ENCODE measurements at regions not wholly inside any gene's neighbourhood (a gene's known extent, or its start where the extent isn't known, plus 50 kb on each side); places are given as distances from the start of the nearest gene placed in this dataset.

- Mint-ChIP-seq H3K27me3 (no peaks in the 10 kb centered on the region), H3K27ac (ENCODE audit: low read depth) (no peak overlapping the region), H3K4me1 (no peaks in the 10 kb centered on the region), H3K9me3 (no peaks in the 10 kb centered on the region), H3K4me3 (no peak overlapping the region), H3K36me3 (ENCODE audit: insufficient read depth) (no peaks in the 10 kb centered on the region)
- ATAC-seq (replicated peaks; ENCODE audit: extremely low read depth, poor library complexity, severe bottlenecking) = no peak
- no peak for DNase-seq (ENCODE audit: low spot score in 2 of 2)
Measured at GRCh38 chr4:114373508-114373907, 225.1 kb upstream of the UGT8 start.

GRCh38 chr4:114378305-114378903 lies 220.2 kb upstream of the UGT8 start:
- H3K4me3 Mint-ChIP-seq = no peak overlapping the region
- H3K4me1 Mint-ChIP-seq = no peaks in the 10 kb centered on the region
- H3K9me3 Mint-ChIP-seq = no peaks in the 10 kb centered on the region
- no peaks in the 10 kb centered on the region for H3K27me3 Mint-ChIP-seq
- DNase-seq (ENCODE audit: low spot score in 2 of 2) = no peak
- no peak overlapping the region for H3K27ac Mint-ChIP-seq (ENCODE audit: low read depth)
- no peak for ATAC-seq (replicated peaks; ENCODE audit: extremely low read depth, poor library complexity, severe bottlenecking)
- no peaks in the 10 kb centered on the region for H3K36me3 Mint-ChIP-seq (ENCODE audit: insufficient read depth)

GRCh38 chr4:114383067-114383466 lies 215.5 kb upstream of the UGT8 start:
- Mint-ChIP-seq H3K4me1 (no peaks in the 10 kb centered on the region), H3K4me3 (no peak overlapping the region), H3K27ac (ENCODE audit: low read depth) (no peak overlapping the region), H3K36me3 (ENCODE audit: insufficient read depth) (no peaks in the 10 kb centered on the region), H3K27me3 (peaks cover 3% of the 10 kb centered on the region), H3K9me3 (no peaks in the 10 kb centered on the region)
- no peak for ATAC-seq (replicated peaks; ENCODE audit: extremely low read depth, poor library complexity, severe bottlenecking)
- DNase-seq (ENCODE audit: low spot score in 2 of 2) = no peak

DNA sequence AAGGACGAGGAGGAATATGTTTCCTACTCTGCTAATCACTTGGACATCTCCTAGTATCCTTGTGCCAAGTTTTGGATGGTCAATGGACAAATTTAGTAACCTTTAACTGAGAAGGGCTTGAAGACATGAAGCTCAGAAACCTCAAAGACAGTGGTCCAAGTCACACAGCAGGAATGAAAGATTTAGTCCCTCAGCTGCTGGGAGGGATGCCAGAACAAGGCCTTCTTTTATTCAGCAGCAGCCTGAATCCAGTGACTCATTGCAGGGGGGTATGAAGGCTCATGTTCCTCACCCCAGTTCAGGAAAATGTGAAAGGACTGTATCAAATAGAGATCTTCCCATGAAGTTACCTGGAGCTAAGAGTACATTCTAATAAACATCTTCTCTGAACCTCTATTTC lies 214.9 kb upstream of the UGT8 start:
- Mint-ChIP-seq H3K4me3 (no peak overlapping the region), H3K9me3 (no peaks in the 10 kb centered on the region), H3K36me3 (ENCODE audit: insufficient read depth) (no peaks in the 10 kb centered on the region), H3K4me1 (no peaks in the 10 kb centered on the region), H3K27ac (ENCODE audit: low read depth) (no peak overlapping the region), H3K27me3 (peaks cover 10% of the 10 kb centered on the region)
- DNase-seq (ENCODE audit: low spot score in 2 of 2) (no peak), ATAC-seq (replicated peaks; ENCODE audit: extremely low read depth, poor library complexity, severe bottlenecking) (no peak)

DNA sequence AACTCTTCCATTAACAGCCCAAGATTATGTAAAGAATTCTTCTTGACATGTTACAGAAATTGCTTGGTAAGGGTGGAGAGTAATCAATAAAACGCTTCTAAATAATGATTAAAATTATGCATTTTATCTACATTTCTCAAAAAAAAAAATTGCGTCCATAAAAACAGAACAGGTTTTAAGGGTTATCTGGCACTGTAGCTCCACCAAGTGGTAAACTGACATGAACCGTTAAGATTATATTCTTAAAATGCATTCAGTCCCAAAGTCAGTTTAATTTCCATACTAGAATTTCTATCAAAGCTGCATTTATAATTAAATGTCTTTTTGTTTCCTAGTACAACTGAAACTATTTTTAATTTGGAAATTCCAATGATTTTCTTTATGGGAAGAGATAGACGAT lies 214.0 kb upstream of the UGT8 start:
- H3K4me1 Mint-ChIP-seq = no peaks in the 10 kb centered on the region
- peaks cover 17% of the 10 kb centered on the region for H3K27me3 Mint-ChIP-seq
- H3K27ac Mint-ChIP-seq (ENCODE audit: low read depth) = no peak overlapping the region
- H3K9me3 Mint-ChIP-seq = no peaks in the 10 kb centered on the region
- ATAC-seq (replicated peaks; ENCODE audit: extremely low read depth, poor library complexity, severe bottlenecking) (no peak), DNase-seq (ENCODE audit: low spot score in 2 of 2) (no peak)
- H3K4me3 Mint-ChIP-seq = no peak overlapping the region
- no peaks in the 10 kb centered on the region for H3K36me3 Mint-ChIP-seq (ENCODE audit: insufficient read depth)

DNA sequence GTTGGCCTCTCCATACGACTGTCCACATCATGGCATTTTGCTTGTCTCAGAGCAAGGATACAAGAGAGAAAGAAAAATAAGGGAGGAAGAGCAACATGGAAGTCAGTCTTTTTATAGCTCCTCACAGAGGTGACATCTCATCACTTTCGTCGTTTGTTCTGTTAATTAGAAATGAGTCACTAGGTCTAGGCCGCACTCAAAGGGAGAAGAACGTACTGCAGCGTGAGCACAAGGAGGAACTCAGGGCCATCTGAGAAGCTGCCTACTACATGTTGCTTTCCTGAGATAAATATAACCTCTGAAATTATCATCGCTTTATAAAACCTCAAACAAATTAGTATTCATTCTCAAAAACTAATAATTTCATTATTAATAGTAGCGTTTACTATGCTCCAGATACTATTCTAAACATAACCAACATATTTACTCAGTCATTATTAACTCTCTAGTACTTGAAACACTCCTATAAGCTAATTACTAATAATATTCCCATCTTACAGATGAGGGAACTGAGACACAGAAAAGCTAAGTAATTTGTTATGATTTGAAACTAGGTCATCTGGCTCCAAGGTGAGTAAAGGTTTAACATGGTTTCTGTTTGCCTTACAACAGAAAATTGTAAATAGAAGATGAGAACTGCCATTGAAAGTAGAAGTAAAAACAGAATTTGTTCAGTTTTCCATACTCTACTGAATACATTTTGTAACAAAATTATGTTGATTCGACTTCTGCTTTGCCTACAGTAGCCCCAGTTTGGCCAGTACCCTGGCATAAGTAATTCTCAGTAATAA lies 213.2 kb upstream of the UGT8 start:
- ATAC-seq (replicated peaks; ENCODE audit: extremely low read depth, poor library complexity, severe bottlenecking) = no peak
- H3K36me3 Mint-ChIP-seq (ENCODE audit: insufficient read depth) = no peaks in the 10 kb centered on the region
- peaks cover 19% of the 10 kb centered on the region for H3K27me3 Mint-ChIP-seq
- H3K27ac Mint-ChIP-seq (ENCODE audit: low read depth) = no peak overlapping the region
- no peaks in the 10 kb centered on the region for H3K9me3 Mint-ChIP-seq
- no peaks in the 10 kb centered on the region for H3K4me1 Mint-ChIP-seq
- H3K4me3 Mint-ChIP-seq = no peak overlapping the region
- DNase-seq (ENCODE audit: low spot score in 2 of 2) = no peak

DNA sequence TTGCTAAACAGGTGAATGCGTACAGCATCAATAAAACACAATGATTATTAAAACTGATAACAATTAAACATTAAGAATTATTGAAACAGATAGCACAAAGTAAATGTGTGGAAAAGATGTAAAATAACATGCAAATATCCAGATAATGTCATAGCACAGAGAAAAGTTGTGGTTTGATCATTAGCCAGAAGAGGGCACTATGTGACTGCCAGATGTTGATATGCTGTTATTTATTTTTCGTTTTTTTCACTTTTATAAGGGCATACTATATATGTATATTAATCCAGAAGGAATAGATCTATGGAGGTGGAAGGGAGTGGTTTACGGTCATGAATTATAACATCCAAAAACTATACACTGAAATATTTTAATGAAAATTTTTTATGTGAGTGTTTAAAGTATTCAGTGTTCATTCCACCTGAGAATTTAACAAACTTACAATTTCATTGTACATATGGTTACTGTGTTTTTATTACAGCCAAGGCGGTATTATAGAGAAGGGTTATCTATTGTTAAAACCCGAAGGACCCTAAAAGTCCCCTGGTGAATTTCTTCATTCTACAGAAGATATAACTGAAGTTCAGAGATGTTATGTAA lies 211.9 kb upstream of the UGT8 start:
- Mint-ChIP-seq H3K4me1 (no peaks in the 10 kb centered on the region), H3K27me3 (peaks cover 28% of the 10 kb centered on the region), H3K27ac (ENCODE audit: low read depth) (no peak overlapping the region), H3K9me3 (no peaks in the 10 kb centered on the region), H3K36me3 (ENCODE audit: insufficient read depth) (no peaks in the 10 kb centered on the region), H3K4me3 (no peak overlapping the region)
- no peak for DNase-seq (ENCODE audit: low spot score in 2 of 2)
- ATAC-seq (replicated peaks; ENCODE audit: extremely low read depth, poor library complexity, severe bottlenecking) = no peak

DNA sequence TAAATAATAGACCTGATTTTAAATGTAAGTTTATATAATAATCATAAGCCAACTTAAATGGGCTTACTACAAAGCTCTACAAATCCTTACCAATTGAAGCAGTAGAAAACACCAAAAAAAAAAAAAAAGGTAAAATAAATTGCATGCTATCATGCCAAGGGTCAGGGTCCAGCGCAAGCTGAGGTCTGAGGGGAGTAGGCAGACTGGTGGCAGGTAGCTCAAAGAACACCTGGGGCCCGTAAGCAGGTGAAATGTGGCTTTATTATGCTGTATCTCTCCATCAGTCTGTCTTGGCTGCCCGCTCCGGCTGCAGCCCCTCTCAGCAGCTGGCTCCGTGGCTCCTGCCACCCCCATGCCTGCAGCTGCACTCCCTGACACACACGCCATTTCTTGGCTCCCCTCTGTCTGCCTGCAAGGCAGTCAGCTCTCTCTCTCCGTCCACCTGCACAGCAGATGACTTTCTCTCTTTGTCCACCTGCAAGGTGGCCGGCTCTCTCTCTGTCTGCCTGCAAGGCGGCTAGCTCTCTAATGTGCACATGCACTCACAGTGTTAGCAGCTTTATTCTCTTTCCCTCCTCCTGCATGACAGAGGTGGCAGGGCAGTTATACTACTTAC lies 209.4 kb upstream of the UGT8 start:
- peaks cover 28% of the 10 kb centered on the region for H3K27me3 Mint-ChIP-seq
- DNase-seq (ENCODE audit: low spot score in 2 of 2) = no peak
- no peaks in the 10 kb centered on the region for H3K9me3 Mint-ChIP-seq
- H3K27ac Mint-ChIP-seq (ENCODE audit: low read depth) = no peak overlapping the region
- no peak overlapping the region for H3K4me3 Mint-ChIP-seq
- ATAC-seq (replicated peaks; ENCODE audit: extremely low read depth, poor library complexity, severe bottlenecking) = no peak
- H3K4me1 Mint-ChIP-seq = no peaks in the 10 kb centered on the region
- H3K36me3 Mint-ChIP-seq (ENCODE audit: insufficient read depth) = no peaks in the 10 kb centered on the region

- H3K27ac Mint-ChIP-seq (ENCODE audit: low read depth) = no peak overlapping the region
- no peak for ATAC-seq (replicated peaks; ENCODE audit: extremely low read depth, poor library complexity, severe bottlenecking)
- H3K36me3 Mint-ChIP-seq (ENCODE audit: insufficient read depth) = no peaks in the 10 kb centered on the region
- no peaks in the 10 kb centered on the region for H3K4me1 Mint-ChIP-seq
- no peak overlapping the region for H3K4me3 Mint-ChIP-seq
- DNase-seq (ENCODE audit: low spot score in 2 of 2) = no peak
- peaks cover 21% of the 10 kb centered on the region for H3K27me3 Mint-ChIP-seq
- H3K9me3 Mint-ChIP-seq = no peaks in the 10 kb centered on the region
Measured at GRCh38 chr4:114393295-114394038, 205.1 kb upstream of the UGT8 start.

GRCh38 chr4:114396808-114397207 lies 201.8 kb upstream of the UGT8 start:
- H3K27me3 Mint-ChIP-seq = peaks cover 8% of the 10 kb centered on the region
- H3K36me3 Mint-ChIP-seq (ENCODE audit: insufficient read depth) = no peaks in the 10 kb centered on the region
- no peak for ATAC-seq (replicated peaks; ENCODE audit: extremely low read depth, poor library complexity, severe bottlenecking)
- H3K4me1 Mint-ChIP-seq = no peaks in the 10 kb centered on the region
- H3K27ac Mint-ChIP-seq (ENCODE audit: low read depth) = no peak overlapping the region
- H3K9me3 Mint-ChIP-seq = no peaks in the 10 kb centered on the region
- H3K4me3 Mint-ChIP-seq = no peak overlapping the region
- DNase-seq (ENCODE audit: low spot score in 2 of 2) = no peak

DNA sequence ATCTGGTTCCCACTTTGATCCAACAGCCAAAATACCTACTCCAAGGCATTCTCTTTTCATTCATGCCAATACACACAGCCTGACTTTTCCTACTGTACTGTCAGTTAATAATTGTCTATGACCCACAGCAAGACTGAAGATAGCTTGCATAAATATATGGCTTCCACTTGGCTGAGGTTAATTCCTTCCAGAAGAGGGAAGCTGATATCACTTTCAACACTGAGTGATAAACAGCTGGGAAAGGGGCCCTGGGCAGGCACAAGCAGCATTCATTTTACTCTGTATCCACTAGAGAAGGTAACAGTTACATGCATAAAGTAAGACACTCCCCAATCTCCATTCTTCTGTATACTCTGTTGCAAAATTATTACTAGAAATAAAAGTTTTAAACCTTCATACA lies 200.2 kb upstream of the UGT8 start:
- no peak for ATAC-seq (replicated peaks; ENCODE audit: extremely low read depth, poor library complexity, severe bottlenecking)
- no peak for DNase-seq (ENCODE audit: low spot score in 2 of 2)
- no peaks in the 10 kb centered on the region for H3K9me3 Mint-ChIP-seq
- no peaks in the 10 kb centered on the region for H3K36me3 Mint-ChIP-seq (ENCODE audit: insufficient read depth)
- no peak overlapping the region for H3K4me3 Mint-ChIP-seq
- H3K27ac Mint-ChIP-seq (ENCODE audit: low read depth) = no peak overlapping the region
- no peaks in the 10 kb centered on the region for H3K4me1 Mint-ChIP-seq
- peaks cover 8% of the 10 kb centered on the region for H3K27me3 Mint-ChIP-seq

- no peaks in the 10 kb centered on the region for H3K9me3 Mint-ChIP-seq
- no peaks in the 10 kb centered on the region for H3K36me3 Mint-ChIP-seq (ENCODE audit: insufficient read depth)
- H3K27ac Mint-ChIP-seq (ENCODE audit: low read depth) = no peak overlapping the region
- no peaks in the 10 kb centered on the region for H3K4me1 Mint-ChIP-seq
- ATAC-seq (replicated peaks; ENCODE audit: extremely low read depth, poor library complexity, severe bottlenecking) = no peak
- peaks cover 8% of the 10 kb centered on the region for H3K27me3 Mint-ChIP-seq
- no peak for DNase-seq (ENCODE audit: low spot score in 2 of 2)
- no peak overlapping the region for H3K4me3 Mint-ChIP-seq
Measured at GRCh38 chr4:114399105-114399504, 199.5 kb upstream of the UGT8 start.

Measured in central memory CD8-positive, alpha-beta T cell (primary cell).